ENCODE measurements at regions not wholly inside any gene's neighbourhood (a gene's known extent, or its start where the extent isn't known, plus 50 kb on each side); places are given as distances from the start of the nearest gene placed in this dataset.

DNA sequence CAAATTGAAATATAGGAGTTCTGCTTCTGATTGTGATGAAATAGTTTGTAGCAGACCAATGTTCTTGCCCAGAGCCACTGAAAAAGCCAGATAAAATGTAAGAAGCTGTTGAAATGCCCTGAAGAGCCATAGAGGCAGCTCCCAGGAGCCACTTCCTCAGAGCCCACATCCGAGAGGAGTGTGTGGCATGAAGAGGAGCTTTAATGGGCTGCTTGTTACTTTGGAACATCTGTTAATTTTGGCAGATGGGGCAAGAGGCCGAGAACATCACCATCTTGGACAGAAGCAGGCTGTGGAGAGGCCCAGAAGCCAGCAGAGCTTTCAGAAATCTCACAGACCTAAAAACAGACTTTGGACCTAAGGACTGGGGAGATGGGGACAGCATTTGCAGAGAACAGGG is 370.8 kb downstream of the GADD45G start:
- TF ChIP-seq, protein P1, sequence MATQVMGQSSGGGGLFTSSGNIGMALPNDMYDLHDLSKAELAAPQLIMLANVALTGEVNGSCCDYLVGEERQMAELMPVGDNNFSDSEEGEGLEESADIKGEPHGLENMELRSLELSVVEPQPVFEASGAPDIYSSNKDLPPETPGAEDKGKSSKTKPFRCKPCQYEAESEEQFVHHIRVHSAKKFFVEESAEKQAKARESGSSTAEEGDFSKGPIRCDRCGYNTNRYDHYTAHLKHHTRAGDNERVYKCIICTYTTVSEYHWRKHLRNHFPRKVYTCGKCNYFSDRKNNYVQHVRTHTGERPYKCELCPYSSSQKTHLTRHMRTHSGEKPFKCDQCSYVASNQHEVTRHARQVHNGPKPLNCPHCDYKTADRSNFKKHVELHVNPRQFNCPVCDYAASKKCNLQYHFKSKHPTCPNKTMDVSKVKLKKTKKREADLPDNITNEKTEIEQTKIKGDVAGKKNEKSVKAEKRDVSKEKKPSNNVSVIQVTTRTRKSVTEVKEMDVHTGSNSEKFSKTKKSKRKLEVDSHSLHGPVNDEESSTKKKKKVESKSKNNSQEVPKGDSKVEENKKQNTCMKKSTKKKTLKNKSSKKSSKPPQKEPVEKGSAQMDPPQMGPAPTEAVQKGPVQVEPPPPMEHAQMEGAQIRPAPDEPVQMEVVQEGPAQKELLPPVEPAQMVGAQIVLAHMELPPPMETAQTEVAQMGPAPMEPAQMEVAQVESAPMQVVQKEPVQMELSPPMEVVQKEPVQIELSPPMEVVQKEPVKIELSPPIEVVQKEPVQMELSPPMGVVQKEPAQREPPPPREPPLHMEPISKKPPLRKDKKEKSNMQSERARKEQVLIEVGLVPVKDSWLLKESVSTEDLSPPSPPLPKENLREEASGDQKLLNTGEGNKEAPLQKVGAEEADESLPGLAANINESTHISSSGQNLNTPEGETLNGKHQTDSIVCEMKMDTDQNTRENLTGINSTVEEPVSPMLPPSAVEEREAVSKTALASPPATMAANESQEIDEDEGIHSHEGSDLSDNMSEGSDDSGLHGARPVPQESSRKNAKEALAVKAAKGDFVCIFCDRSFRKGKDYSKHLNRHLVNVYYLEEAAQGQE (IDR thresholded peaks at IDR 0.05; ENCODE audit: low read depth), result no peak
- TF ChIP-seq FOXM1 (IDR thresholded peaks at IDR 0.05; ENCODE audit: borderline replicate concordance, low read depth) (no peak), CEBPB (IDR thresholded peaks at IDR 0.05) (no peak), TEAD4 (IDR thresholded peaks at IDR 0.05) (no peak), USF1 (IDR thresholded peaks at IDR 0.05) (no peak), NFIC (IDR thresholded peaks at IDR 0.05) (no peak), EGR1 (IDR thresholded peaks at IDR 0.05) (no peak), CREB1 (IDR thresholded peaks at IDR 0.05; ENCODE audit: low read depth) (no peak)

- TF ChIP-seq TEAD4 (IDR thresholded peaks at IDR 0.05) (no peak), YY1 (IDR thresholded peaks at IDR 0.05; ENCODE audit: low read depth) (no peak), RAD21 (IDR thresholded peaks at IDR 0.05; ENCODE audit: low read depth) (no peak), USF1 (IDR thresholded peaks at IDR 0.05) (no peak), FOXM1 (IDR thresholded peaks at IDR 0.05; ENCODE audit: borderline replicate concordance, low read depth) (no peak), ZBTB7A (IDR thresholded peaks at IDR 0.05; ENCODE audit: low read depth) (no peak), EP300 (IDR thresholded peaks at IDR 0.05; ENCODE audit: borderline replicate concordance) (no peak), NFIC (IDR thresholded peaks at IDR 0.05) (no peak), CEBPB (IDR thresholded peaks at IDR 0.05) (no peak), EGR1 (IDR thresholded peaks at IDR 0.05) (no peak), CREB1 (IDR thresholded peaks at IDR 0.05; ENCODE audit: low read depth) (no peak), TCF12 (IDR thresholded peaks at IDR 0.05; ENCODE audit: low read depth) (no peak), TAF1 (IDR thresholded peaks at IDR 0.05; ENCODE audit: low read depth) (no peak)
- TF ChIP-seq, protein P1 (IDR thresholded peaks at IDR 0.05; ENCODE audit: low read depth), result no peak
- TF ChIP-seq, protein P2, sequence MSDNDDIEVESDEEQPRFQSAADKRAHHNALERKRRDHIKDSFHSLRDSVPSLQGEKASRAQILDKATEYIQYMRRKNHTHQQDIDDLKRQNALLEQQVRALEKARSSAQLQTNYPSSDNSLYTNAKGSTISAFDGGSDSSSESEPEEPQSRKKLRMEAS (IDR thresholded peaks at IDR 0.05), result no peak
Measured at GRCh38 chr9:89978185-89978584, 373.4 kb downstream of the GADD45G start.

DNA sequence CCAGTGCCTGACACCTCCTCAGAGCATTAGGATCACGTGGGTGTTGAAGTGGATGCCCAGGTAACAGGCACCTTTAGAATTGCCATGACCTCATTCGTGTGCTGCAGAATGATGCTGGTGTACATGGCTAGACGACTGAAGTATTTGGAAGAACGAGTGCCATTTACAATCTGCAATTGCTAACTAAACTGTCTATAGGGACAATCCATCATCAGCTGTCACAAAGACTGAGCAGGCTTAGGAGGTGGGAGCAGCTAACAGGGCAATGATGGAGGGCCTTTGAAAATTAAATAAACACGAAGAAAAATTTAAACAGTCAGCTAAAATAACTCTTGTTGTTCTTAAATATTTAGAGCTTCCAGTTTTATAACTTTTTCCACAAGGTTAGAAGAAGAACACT is 375.8 kb downstream of the GADD45G start:
- TF ChIP-seq TAF1 (IDR thresholded peaks at IDR 0.05; ENCODE audit: low read depth), result no peak
- TF ChIP-seq USF1 (IDR thresholded peaks at IDR 0.05), result no peak
- TF ChIP-seq EGR1 (IDR thresholded peaks at IDR 0.05), result no peak

DNA sequence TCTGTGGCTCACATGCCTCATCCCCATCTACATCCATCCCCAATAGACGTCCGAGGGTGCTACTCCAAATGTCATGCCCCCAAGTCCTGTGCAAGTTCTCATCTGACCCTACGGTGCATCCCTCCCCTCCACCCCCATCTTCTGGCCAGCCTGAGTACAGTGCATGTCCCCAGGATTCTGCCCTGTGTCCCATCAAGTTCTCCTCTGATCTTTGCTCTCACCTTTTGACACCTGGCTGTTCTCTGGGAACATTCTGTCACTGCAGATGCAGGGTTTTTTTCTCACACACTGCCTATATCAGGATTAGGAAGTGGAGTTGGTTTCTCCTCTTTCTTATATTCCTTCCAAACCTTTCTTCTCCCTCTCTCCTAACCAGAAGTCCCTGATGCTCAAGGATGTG is 377.2 kb downstream of the GADD45G start:
- TF ChIP-seq NFIC (IDR thresholded peaks at IDR 0.05) (no peak), TAF1 (IDR thresholded peaks at IDR 0.05; ENCODE audit: low read depth) (no peak), TEAD4 (IDR thresholded peaks at IDR 0.05) (no peak), CEBPB (IDR thresholded peaks at IDR 0.05) (no peak), TCF12 (IDR thresholded peaks at IDR 0.05; ENCODE audit: low read depth) (no peak), FOXM1 (IDR thresholded peaks at IDR 0.05; ENCODE audit: borderline replicate concordance, low read depth) (no peak), EGR1 (IDR thresholded peaks at IDR 0.05) (no peak), RAD21 (IDR thresholded peaks at IDR 0.05; ENCODE audit: low read depth) (no peak), YY1 (IDR thresholded peaks at IDR 0.05; ENCODE audit: low read depth) (no peak), USF1 (IDR thresholded peaks at IDR 0.05) (no peak), ZBTB7A (IDR thresholded peaks at IDR 0.05; ENCODE audit: low read depth) (no peak), CREB1 (IDR thresholded peaks at IDR 0.05; ENCODE audit: low read depth) (no peak), EP300 (IDR thresholded peaks at IDR 0.05; ENCODE audit: borderline replicate concordance) (no peak)
- TF ChIP-seq, protein P1 (IDR thresholded peaks at IDR 0.05; ENCODE audit: low read depth), result no peak
- TF ChIP-seq, protein P2 (IDR thresholded peaks at IDR 0.05), result no peak
